ENCODE measurements at regions not wholly inside any gene's neighbourhood (a gene's known extent, or its start where the extent isn't known, plus 50 kb on each side); places are given as distances from the start of the nearest gene placed in this dataset.

DNA sequence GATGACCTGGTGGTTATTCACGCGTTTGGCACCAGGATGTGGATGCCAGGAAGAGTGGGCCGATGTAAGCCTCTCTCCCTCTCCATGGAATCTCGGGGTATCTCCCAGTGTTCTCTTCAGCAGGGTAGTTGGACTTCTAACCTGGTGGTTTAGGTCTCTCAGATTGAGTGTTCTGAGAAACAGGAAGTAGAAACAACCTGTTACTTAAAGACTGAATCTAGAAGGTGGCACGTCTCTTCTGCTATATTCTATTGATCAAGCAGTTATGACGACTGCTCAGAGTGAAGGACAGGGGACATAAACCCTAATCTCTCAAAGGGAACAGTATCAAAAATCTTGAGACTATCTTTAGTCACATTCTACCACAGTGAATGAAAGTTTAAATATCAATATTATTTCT, 918.7 kb upstream of the PIK3C3 start:
- no peak for TF ChIP-seq YY1 (IDR thresholded peaks at IDR 0.05; ENCODE audit: insufficient read depth, insufficient read length)
- no peak for TF ChIP-seq ZNF274 (IDR thresholded peaks at IDR 0.05; ENCODE audit: low read depth, low read length)

Measured in NT2/D1 (cell line).